B cell (primary cell): ENCODE measurements at regions not wholly inside any gene's neighbourhood (a gene's known extent, or its start where the extent isn't known, plus 50 kb on each side); places are given as distances from the start of the nearest gene placed in this dataset.

Experiments
- ATAC-seq: fragments of 200-7000 bp; cut with Tn5 transposase; one replicate; pipeline ENCODE4 v1.10.0; 2021; ENCODE audit warnings: low read depth, mild to moderate bottlenecking, moderate number of reproducible peaks, moderate library complexity
- CTCF ChIA-PET: fragments of 350-600 bp; sonication (Branson Sonifier 250); formaldehyde crosslinking; loops from one replicate; lab custom pipeline; 2021; ENCODE audit warnings: antibody characterized with exemption, inconsistent platforms; lab: Charles Lee
- POLR2A ChIA-PET: fragments of 350-600 bp; sonication (Branson Sonifier 250); formaldehyde crosslinking; loops from one replicate; lab custom pipeline; 2021; ENCODE audit warnings: antibody characterized with exemption; lab: Charles Lee
- DNase-seq: peaks from one replicate; pipeline ENCODE4 v3.0.0; 2013
- H2AFZ ChIP-seq: 2 replicates; pipeline ENCODE4 v1.6.1; 2012; ENCODE audit warnings: mild to moderate bottlenecking, low read depth, low read length; ENCODE audit not compliant: insufficient read depth, poor library complexity, severe bottlenecking
- H3K27ac ChIP-seq, 2 donors: 1 replicate in 1 of 2; 2 replicates in 1 of 2; pipeline ENCODE4 v1.5.1; 2012 to 2013; ENCODE audit warnings: low read length in 2 of 2, mild to moderate bottlenecking in 2 of 2, moderate library complexity in 1 of 2
- H3K27me3 ChIP-seq, 4 experiments: fragments of 200-600 bp in 1 of 4; sonication (generic) in 1 of 4; replicated peaks in 1 of 4; 1 replicate in 2 of 4; 2 replicates in 2 of 4; pipeline versions ENCODE4 v1.6.1 to v1.7.0; 2013 to 2016; ENCODE audit warnings: low read length in 3 of 4, mild to moderate bottlenecking in 2 of 4, mixed read lengths in 1 of 4, moderate library complexity in 1 of 4; ENCODE audit not compliant: insufficient read depth in 4 of 4, control insufficient read depth in 3 of 4; ENCODE audit errors: control extremely low read depth in 1 of 4
- H3K36me3 ChIP-seq, 2 experiments: replicated peaks in 1 of 2; 1 replicate in 1 of 2; 2 replicates in 1 of 2; pipeline versions ENCODE4 v1.6.1 to v1.7.1; 2013; ENCODE audit warnings: low read length in 1 of 2; ENCODE audit not compliant: insufficient read depth in 2 of 2, control insufficient read depth in 1 of 2; ENCODE audit errors: control extremely low read depth in 1 of 2, extremely low read depth in 1 of 2
- H3K4me1 ChIP-seq, 2 donors: fragments of 200-600 bp in 1 of 2; sonication (generic) in 1 of 2; 1 replicate in 1 of 2; 2 replicates in 1 of 2; pipeline versions ENCODE4 v1.5.1 to v1.6.1; 2013 to 2017; ENCODE audit warnings: low read length in 2 of 2; ENCODE audit not compliant: control insufficient read depth in 2 of 2, insufficient read depth in 2 of 2
- H3K4me2 ChIP-seq: replicated peaks from 2 replicates; pipeline ENCODE3; 2012; ENCODE audit warnings: mild to moderate bottlenecking, low read depth, low read length; ENCODE audit not compliant: poor library complexity, severe bottlenecking
- H3K4me3 ChIP-seq, 5 experiments: fragments of 200-600 bp in 1 of 5; sonication (generic) in 1 of 5; 1 replicate in 3 of 5; 2 replicates in 2 of 5; pipeline versions ENCODE4 v1.5.1 to v1.7.0; 2011 to 2016; ENCODE audit warnings: low read length in 4 of 5, mild to moderate bottlenecking in 4 of 5, low read depth in 2 of 5, control low read depth in 1 of 5, moderate library complexity in 1 of 5; ENCODE audit not compliant: insufficient read depth in 1 of 5; ENCODE audit errors: control extremely low read depth in 1 of 5, extremely low read depth in 1 of 5
- H3K79me2 ChIP-seq: fragments of 200-600 bp; sonication (generic); one replicate; pipeline ENCODE4 v1.6.0; 2016; ENCODE audit warnings: low read length; ENCODE audit not compliant: control insufficient read depth, insufficient read depth
- H3K9ac ChIP-seq: fragments of 200-600 bp; sonication (generic); 2 replicates; pipeline ENCODE4 v1.6.1; 2017; ENCODE audit warnings: mild to moderate bottlenecking, low read length, moderate library complexity
- H3K9me3 ChIP-seq, 3 donors: one replicate each; pipeline versions ENCODE4 v1.6.1 to v1.7.1; 2013; ENCODE audit warnings: low read length in 2 of 3; ENCODE audit not compliant: control insufficient read depth in 2 of 3, insufficient read depth in 1 of 3; ENCODE audit errors: control extremely low read depth in 1 of 3
- H4K20me1 ChIP-seq: 2 replicates; pipeline ENCODE4 v1.6.0; 2012; ENCODE audit warnings: mild to moderate bottlenecking, low read length; ENCODE audit not compliant: insufficient read depth, control insufficient read depth, poor library complexity, severe bottlenecking
- H3K27ac Mint-ChIP-seq: one replicate; pipeline ENCODE4 v1.8.0; 2021; ENCODE audit warnings: mixed read lengths
- H3K27me3 Mint-ChIP-seq: one replicate; pipeline ENCODE4 v1.8.0; 2021; ENCODE audit warnings: mixed read lengths
- H3K4me1 Mint-ChIP-seq: one replicate; pipeline ENCODE4 v1.8.0; 2021; ENCODE audit warnings: mixed read lengths
- H3K4me3 Mint-ChIP-seq: one replicate; pipeline ENCODE4 v1.8.0; 2021; ENCODE audit warnings: mixed read lengths
- H3K9me3 Mint-ChIP-seq: one replicate; pipeline ENCODE4 v1.8.0; 2022; ENCODE audit warnings: mixed read lengths; ENCODE audit not compliant: insufficient read depth
- EZH2 ChIP-seq: IDR thresholded peaks from 2 replicates; pipeline ENCODE4 v1.6.1; 2012; ENCODE audit warnings: borderline replicate concordance, low read depth, mild to moderate bottlenecking, moderate library complexity, low read length; ENCODE audit not compliant: insufficient read depth, poor library complexity, severe bottlenecking
- WGBS: methylation state at CpG from one replicate; pipeline ENCODE4 v1.1.5; 2013; ENCODE audit warnings: missing lambda C conversion rate; ENCODE audit not compliant: insufficient coverage; 5-methylcytosine and 5-hydroxymethylcytosine counted together
- intact Hi-C: fragments of 100-400 bp; cut with micrococcal nuclease; formaldehyde crosslinking; loops from one replicate; pipeline ENCODE4 v1.10.0; 2022
- TF ChIP-seq, protein P1 (sequence below): fragments of 200-600 bp; IDR thresholded peaks from one replicate; pipeline ENCODE4 v1.8.0; 2022; ENCODE audit warnings: antibody characterized with exemption, mild to moderate bottlenecking

DNA sequence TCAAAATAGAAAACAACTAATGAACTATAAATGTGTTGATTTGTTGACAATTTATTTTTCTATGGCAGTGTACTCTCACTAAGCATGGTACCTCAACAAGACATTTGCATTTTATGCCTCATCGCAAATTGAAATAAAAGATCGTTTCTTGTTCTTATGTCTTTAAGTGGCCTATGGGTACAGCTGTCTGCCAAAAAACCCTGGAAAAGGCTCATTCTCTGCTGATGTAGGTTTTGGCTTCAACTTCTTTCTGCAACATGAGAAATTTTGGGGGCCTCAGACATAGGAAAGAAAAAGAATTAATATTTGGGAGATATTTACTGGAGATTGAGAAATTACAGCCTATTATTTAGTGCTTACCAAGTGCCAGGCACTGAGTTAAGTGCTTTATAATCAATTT, 205.1 kb upstream of the DPP10 start:
- Histone ChIP-seq H3K4me2 (no peak overlapping the region), H2AFZ (no peak overlapping the region), H3K9me3 (peaks cover 0 to 7% (median 0%) of the 10 kb centered on the region in 3 donors), H3K9ac (no peak overlapping the region), H3K27me3 (peaks cover 0 to 2% (median 0%) of the 10 kb centered on the region in 4 experiments), H3K4me3 (no peak overlapping the region), H3K27ac (no peak overlapping the region), H3K4me1 (no peaks in the 10 kb centered on the region), H3K79me2 (no peaks in the 10 kb centered on the region), H4K20me1 (no peaks in the 10 kb centered on the region), H3K36me3 (no peaks in the 10 kb centered on the region)
- intact Hi-C loops: no loop called here
- DNase-seq (no peak), ATAC-seq (no peak)
- TF ChIP-seq EZH2: no peak
- TF ChIP-seq, protein P1, sequence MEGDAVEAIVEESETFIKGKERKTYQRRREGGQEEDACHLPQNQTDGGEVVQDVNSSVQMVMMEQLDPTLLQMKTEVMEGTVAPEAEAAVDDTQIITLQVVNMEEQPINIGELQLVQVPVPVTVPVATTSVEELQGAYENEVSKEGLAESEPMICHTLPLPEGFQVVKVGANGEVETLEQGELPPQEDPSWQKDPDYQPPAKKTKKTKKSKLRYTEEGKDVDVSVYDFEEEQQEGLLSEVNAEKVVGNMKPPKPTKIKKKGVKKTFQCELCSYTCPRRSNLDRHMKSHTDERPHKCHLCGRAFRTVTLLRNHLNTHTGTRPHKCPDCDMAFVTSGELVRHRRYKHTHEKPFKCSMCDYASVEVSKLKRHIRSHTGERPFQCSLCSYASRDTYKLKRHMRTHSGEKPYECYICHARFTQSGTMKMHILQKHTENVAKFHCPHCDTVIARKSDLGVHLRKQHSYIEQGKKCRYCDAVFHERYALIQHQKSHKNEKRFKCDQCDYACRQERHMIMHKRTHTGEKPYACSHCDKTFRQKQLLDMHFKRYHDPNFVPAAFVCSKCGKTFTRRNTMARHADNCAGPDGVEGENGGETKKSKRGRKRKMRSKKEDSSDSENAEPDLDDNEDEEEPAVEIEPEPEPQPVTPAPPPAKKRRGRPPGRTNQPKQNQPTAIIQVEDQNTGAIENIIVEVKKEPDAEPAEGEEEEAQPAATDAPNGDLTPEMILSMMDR: no peak
- H3K27me3 Mint-ChIP-seq: peaks cover 26% of the 10 kb centered on the region
- no peaks in the 10 kb centered on the region for H3K9me3 Mint-ChIP-seq
- H3K4me3 Mint-ChIP-seq: no peak overlapping the region
- POLR2A ChIA-PET: no interaction called here
- CTCF ChIA-PET: no interaction called here
- no peaks in the 10 kb centered on the region for H3K4me1 Mint-ChIP-seq
- WGBS: no CpG with 5 or more reads among the region's 2 CpGs
- H3K27ac Mint-ChIP-seq: no peak overlapping the region

GRCh38 chr2:114238910-114239559, 203.4 kb upstream of the DPP10 start:
- intact Hi-C loops: no loop called here
- H3K27ac Mint-ChIP-seq: no peak overlapping the region
- no peak for ATAC-seq
- no peak for DNase-seq
- peaks cover 0 to 2% (median 0%) of the 10 kb centered on the region in 4 experiments for H3K27me3 ChIP-seq
- H4K20me1 ChIP-seq: no peaks in the 10 kb centered on the region
- H3K79me2 ChIP-seq: no peaks in the 10 kb centered on the region
- H3K9ac ChIP-seq: no peak overlapping the region
- H3K9me3 ChIP-seq: peaks cover 0 to 5% (median 0%) of the 10 kb centered on the region in 3 donors
- no peaks in the 10 kb centered on the region for H3K36me3 ChIP-seq
- peaks cover 21% of the 10 kb centered on the region for H3K27me3 Mint-ChIP-seq
- H3K4me1 ChIP-seq: no peaks in the 10 kb centered on the region
- H3K27ac ChIP-seq: no peak overlapping the region
- H3K4me3 Mint-ChIP-seq: no peak overlapping the region
- no peak overlapping the region for H3K4me2 ChIP-seq
- whole genome bisulfite sequencing: no CpG with 5 or more reads among the region's 3 CpGs
- no peaks in the 10 kb centered on the region for H3K9me3 Mint-ChIP-seq
- H3K4me3 ChIP-seq: no peak overlapping the region
- H3K4me1 Mint-ChIP-seq: no peaks in the 10 kb centered on the region
- H2AFZ ChIP-seq: no peak overlapping the region
- CTCF ChIA-PET: no interaction called here
- no peak for TF ChIP-seq EZH2
- TF ChIP-seq, protein P1: no peak
- POLR2A ChIA-PET: no interaction called here
